ENCODE measurements at regions not wholly inside any gene's neighbourhood (a gene's known extent, or its start where the extent isn't known, plus 50 kb on each side); places are given as distances from the start of the nearest gene placed in this dataset.

DNA sequence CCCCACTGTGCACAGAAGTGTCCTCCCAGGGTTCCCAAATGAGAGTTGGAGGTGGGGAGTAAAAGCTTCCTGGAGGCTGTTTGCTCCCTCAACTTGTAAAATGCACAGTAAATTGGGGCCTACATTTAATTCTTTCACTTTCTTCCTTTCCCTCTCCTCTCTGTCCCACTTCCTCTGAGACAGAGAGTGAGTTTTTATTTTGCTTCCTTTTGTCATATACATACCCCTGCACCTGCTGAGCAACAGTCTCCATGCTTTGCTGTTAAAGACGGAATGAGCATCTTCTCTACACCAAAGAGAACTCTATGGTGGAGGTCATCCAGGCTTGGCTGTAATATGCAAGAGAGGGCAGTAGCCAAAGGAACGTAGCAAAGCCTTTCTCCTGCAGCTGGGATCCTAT, 79.3 kb upstream of the VAV3 start:
- TF ChIP-seq CTCF (IDR thresholded peaks at IDR 0.05) = no peak
- TF ChIP-seq POLR2A (IDR thresholded peaks at IDR 0.05) = no peak
